KG1 (cell line): ENCODE measurements at regions not wholly inside any gene's neighbourhood (a gene's known extent, or its start where the extent isn't known, plus 50 kb on each side); places are given as distances from the start of the nearest gene placed in this dataset.

Experiments used
- DNase-seq: peaks from one replicate; lab custom pipeline; 2025; lab: John Stamatoyannopoulos, UW

- DNase-seq, result no peak
Measured at GRCh38 chr5:2131826-2132496, 249.2 kb upstream of the IRX4 start.

GRCh38 chr5:2131196-2131595 is 248.5 kb upstream of the IRX4 start:
- no peak for DNase-seq

GRCh38 chr5:2130361-2130760 is 247.6 kb upstream of the IRX4 start:
- DNase-seq, result no peak

GRCh38 chr5:2129568-2130272 is 247.0 kb upstream of the IRX4 start:
- DNase-seq, result no peak

GRCh38 chr5:2128686-2129355 is 246.1 kb upstream of the IRX4 start:
- DNase-seq, result no peak

- no peak for DNase-seq
Measured at GRCh38 chr5:2126512-2126911, 243.8 kb upstream of the IRX4 start.

- DNase-seq, result no peak
Measured at GRCh38 chr5:2125901-2126265, 243.2 kb upstream of the IRX4 start.

GRCh38 chr5:2125171-2125900 is 242.6 kb upstream of the IRX4 start:
- no peak for DNase-seq

- no peak for DNase-seq
Measured at GRCh38 chr5:2124434-2125170, 241.9 kb upstream of the IRX4 start.

GRCh38 chr5:2123874-2124273 is 241.1 kb upstream of the IRX4 start:
- DNase-seq, result no peak

GRCh38 chr5:2120361-2120760 is 237.6 kb upstream of the IRX4 start:
- DNase-seq, result no peak

GRCh38 chr5:2119573-2119972 is 236.8 kb upstream of the IRX4 start:
- no peak for DNase-seq

- no peak for DNase-seq
Measured at GRCh38 chr5:2113348-2114131, 230.8 kb upstream of the IRX4 start.

GRCh38 chr5:2112173-2113025 is 229.7 kb upstream of the IRX4 start:
- DNase-seq, result no peak

- DNase-seq, result no peak
Measured at GRCh38 chr5:2111569-2112105, 228.9 kb upstream of the IRX4 start.

GRCh38 chr5:2110934-2111462 is 228.3 kb upstream of the IRX4 start:
- DNase-seq, result no peak

GRCh38 chr5:2110137-2110933 is 227.6 kb upstream of the IRX4 start:
- DNase-seq, result no peak

- DNase-seq, result no peak
Measured at GRCh38 chr5:2109566-2109965, 226.8 kb upstream of the IRX4 start.

GRCh38 chr5:2106721-2107120 is 224.0 kb upstream of the IRX4 start:
- DNase-seq, result no peak
